H1 (cell line): ENCODE measurements at regions not wholly inside any gene's neighbourhood (a gene's known extent, or its start where the extent isn't known, plus 50 kb on each side); places are given as distances from the start of the nearest gene placed in this dataset.

Experiments used
- CBX5 ChIP-seq: fragments of 300-800, 300-1000 bp; sonication (generic); IDR thresholded peaks from 2 replicates; pipeline ENCODE4 v1.7.1; 2016; ENCODE audit warnings: antibody characterized with exemption, low read length, low read depth
- CTCF ChIP-seq, 3 experiments: IDR thresholded peaks; 1 replicate in 2 of 3; 2 replicates in 1 of 3; pipeline versions ENCODE4 v1.5.1 to v1.6.1; 2011; ENCODE audit warnings: low read length in 3 of 3, mild to moderate bottlenecking in 3 of 3, inconsistent platforms in 2 of 3, low read depth in 1 of 3, moderate library complexity in 1 of 3; ENCODE audit not compliant: insufficient read depth in 1 of 3; ENCODE audit errors: control extremely low read depth in 1 of 3
- POLR2A ChIP-seq, 2 experiments: IDR thresholded peaks; 1 replicate in 1 of 2; 2 replicates in 1 of 2; pipeline ENCODE4 v1.6.1; 2011; ENCODE audit warnings: low read depth in 2 of 2, low read length in 2 of 2, mild to moderate bottlenecking in 2 of 2; ENCODE audit errors: control extremely low read depth in 1 of 2
- USF2 ChIP-seq: IDR thresholded peaks from 2 replicates; pipeline ENCODE4 v1.6.1; 2011; ENCODE audit warnings: low read length, improper control_type of control experiment

- TF ChIP-seq USF2 (no peak), CTCF (IDR thresholded peaks at IDR 0.05; ENCODE audit: control extremely low read depth in 1 of 3, insufficient read depth in 1 of 3, low read depth in 1 of 3, low read length in 3 of 3) (no peak), CBX5 (no peak), POLR2A (IDR thresholded peaks at IDR 0.05; ENCODE audit: control extremely low read depth in 1 of 2, low read depth in 2 of 2, low read length in 2 of 2) (no peak)
These were observed 1196.8 kb downstream of the BRD1 start for GRCh38 chr22:48630848-48631247.
